ENCODE measurements at regions not wholly inside any gene's neighbourhood (a gene's known extent, or its start where the extent isn't known, plus 50 kb on each side); places are given as distances from the start of the nearest gene placed in this dataset.

GRCh38 chr17:55576996-55577586 lies 65.8 kb upstream of the SMIM36 start (continued):
- TF ChIP-seq, protein P1, sequence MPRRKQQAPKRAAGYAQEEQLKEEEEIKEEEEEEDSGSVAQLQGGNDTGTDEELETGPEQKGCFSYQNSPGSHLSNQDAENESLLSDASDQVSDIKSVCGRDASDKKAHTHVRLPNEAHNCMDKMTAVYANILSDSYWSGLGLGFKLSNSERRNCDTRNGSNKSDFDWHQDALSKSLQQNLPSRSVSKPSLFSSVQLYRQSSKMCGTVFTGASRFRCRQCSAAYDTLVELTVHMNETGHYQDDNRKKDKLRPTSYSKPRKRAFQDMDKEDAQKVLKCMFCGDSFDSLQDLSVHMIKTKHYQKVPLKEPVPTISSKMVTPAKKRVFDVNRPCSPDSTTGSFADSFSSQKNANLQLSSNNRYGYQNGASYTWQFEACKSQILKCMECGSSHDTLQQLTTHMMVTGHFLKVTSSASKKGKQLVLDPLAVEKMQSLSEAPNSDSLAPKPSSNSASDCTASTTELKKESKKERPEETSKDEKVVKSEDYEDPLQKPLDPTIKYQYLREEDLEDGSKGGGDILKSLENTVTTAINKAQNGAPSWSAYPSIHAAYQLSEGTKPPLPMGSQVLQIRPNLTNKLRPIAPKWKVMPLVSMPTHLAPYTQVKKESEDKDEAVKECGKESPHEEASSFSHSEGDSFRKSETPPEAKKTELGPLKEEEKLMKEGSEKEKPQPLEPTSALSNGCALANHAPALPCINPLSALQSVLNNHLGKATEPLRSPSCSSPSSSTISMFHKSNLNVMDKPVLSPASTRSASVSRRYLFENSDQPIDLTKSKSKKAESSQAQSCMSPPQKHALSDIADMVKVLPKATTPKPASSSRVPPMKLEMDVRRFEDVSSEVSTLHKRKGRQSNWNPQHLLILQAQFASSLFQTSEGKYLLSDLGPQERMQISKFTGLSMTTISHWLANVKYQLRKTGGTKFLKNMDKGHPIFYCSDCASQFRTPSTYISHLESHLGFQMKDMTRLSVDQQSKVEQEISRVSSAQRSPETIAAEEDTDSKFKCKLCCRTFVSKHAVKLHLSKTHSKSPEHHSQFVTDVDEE (CRISPR knock-in tag; IDR thresholded peaks at IDR 0.05) = no peak
- TF ChIP-seq TOX (CRISPR knock-in tag; IDR thresholded peaks at IDR 0.05; ENCODE audit: borderline replicate concordance) (no peak), ISL1 (CRISPR knock-in tag; IDR thresholded peaks at IDR 0.05) (no peak), ZC3H10 (CRISPR knock-in tag; IDR thresholded peaks at IDR 0.05) (no peak), TCF4 (CRISPR knock-in tag; IDR thresholded peaks at IDR 0.05; ENCODE audit: borderline replicate concordance) (no peak)
- TF ChIP-seq, protein P2, sequence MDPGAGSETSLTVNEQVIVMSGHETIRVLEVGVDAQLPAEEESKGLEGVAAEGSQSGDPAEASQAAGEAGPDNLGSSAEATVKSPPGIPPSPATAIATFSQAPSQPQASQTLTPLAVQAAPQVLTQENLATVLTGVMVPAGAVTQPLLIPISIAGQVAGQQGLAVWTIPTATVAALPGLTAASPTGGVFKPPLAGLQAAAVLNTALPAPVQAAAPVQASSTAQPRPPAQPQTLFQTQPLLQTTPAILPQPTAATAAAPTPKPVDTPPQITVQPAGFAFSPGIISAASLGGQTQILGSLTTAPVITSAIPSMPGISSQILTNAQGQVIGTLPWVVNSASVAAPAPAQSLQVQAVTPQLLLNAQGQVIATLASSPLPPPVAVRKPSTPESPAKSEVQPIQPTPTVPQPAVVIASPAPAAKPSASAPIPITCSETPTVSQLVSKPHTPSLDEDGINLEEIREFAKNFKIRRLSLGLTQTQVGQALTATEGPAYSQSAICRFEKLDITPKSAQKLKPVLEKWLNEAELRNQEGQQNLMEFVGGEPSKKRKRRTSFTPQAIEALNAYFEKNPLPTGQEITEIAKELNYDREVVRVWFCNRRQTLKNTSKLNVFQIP (CRISPR knock-in tag; IDR thresholded peaks at IDR 0.05; ENCODE audit: borderline replicate concordance, low read depth) = no peak

- peak; percentile 78 for ATAC-seq
These were observed 65.2 kb upstream of the SMIM36 start for GRCh38 chr17:55576237-55576995.

GRCh38 chr17:55575058-55575636 lies 63.9 kb upstream of the SMIM36 start:
- no peak for ATAC-seq
- TF ChIP-seq TCF4 (CRISPR knock-in tag; IDR thresholded peaks at IDR 0.05; ENCODE audit: borderline replicate concordance) (no peak), TOX (CRISPR knock-in tag; IDR thresholded peaks at IDR 0.05; ENCODE audit: borderline replicate concordance) (no peak), OSR1 (CRISPR knock-in tag; IDR thresholded peaks at IDR 0.05) (no peak), PPARA (CRISPR knock-in tag; IDR thresholded peaks at IDR 0.05; ENCODE audit: borderline replicate concordance) (no peak), ZNF565 (CRISPR knock-in tag; conservative IDR thresholded peaks at IDR 0.05; ENCODE audit: low read depth) (no peak), ESRRG (CRISPR knock-in tag; IDR thresholded peaks at IDR 0.05) (no peak), GLIS3 (CRISPR knock-in tag; IDR thresholded peaks at IDR 0.05) (no peak), BACH2 (CRISPR knock-in tag; IDR thresholded peaks at IDR 0.05; ENCODE audit: borderline replicate concordance) (no peak), ZFP3 (CRISPR knock-in tag; IDR thresholded peaks at IDR 0.05) (no peak), ISL1 (CRISPR knock-in tag; IDR thresholded peaks at IDR 0.05) (no peak)
- TF ChIP-seq, protein P2 (CRISPR knock-in tag; IDR thresholded peaks at IDR 0.05; ENCODE audit: borderline replicate concordance, low read depth) = no peak
- TF ChIP-seq, protein P3, sequence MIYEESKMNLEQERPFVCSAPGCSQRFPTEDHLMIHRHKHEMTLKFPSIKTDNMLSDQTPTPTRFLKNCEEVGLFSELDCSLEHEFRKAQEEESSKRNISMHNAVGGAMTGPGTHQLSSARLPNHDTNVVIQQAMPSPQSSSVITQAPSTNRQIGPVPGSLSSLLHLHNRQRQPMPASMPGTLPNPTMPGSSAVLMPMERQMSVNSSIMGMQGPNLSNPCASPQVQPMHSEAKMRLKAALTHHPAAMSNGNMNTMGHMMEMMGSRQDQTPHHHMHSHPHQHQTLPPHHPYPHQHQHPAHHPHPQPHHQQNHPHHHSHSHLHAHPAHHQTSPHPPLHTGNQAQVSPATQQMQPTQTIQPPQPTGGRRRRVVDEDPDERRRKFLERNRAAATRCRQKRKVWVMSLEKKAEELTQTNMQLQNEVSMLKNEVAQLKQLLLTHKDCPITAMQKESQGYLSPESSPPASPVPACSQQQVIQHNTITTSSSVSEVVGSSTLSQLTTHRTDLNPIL (CRISPR knock-in tag; IDR thresholded peaks at IDR 0.05; ENCODE audit: low read depth) = no peak
- TF ChIP-seq, protein P4, sequence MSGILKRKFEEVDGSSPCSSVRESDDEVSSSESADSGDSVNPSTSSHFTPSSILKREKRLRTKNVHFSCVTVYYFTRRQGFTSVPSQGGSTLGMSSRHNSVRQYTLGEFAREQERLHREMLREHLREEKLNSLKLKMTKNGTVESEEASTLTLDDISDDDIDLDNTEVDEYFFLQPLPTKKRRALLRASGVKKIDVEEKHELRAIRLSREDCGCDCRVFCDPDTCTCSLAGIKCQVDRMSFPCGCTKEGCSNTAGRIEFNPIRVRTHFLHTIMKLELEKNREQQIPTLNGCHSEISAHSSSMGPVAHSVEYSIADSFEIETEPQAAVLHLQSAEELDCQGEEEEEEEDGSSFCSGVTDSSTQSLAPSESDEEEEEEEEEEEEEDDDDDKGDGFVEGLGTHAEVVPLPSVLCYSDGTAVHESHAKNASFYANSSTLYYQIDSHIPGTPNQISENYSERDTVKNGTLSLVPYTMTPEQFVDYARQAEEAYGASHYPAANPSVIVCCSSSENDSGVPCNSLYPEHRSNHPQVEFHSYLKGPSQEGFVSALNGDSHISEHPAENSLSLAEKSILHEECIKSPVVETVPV (CRISPR knock-in tag; IDR thresholded peaks at IDR 0.05) = no peak

More at GRCh38 chr17:55576237-55576995, 65.2 kb upstream of the SMIM36 start:
- no peak for TF ChIP-seq ZC3H10 (CRISPR knock-in tag; IDR thresholded peaks at IDR 0.05)
- TF ChIP-seq, protein P1 (CRISPR knock-in tag; IDR thresholded peaks at IDR 0.05) = no peak
- TF ChIP-seq ZNF8 (CRISPR knock-in tag; IDR thresholded peaks at IDR 0.05) = no peak
- TF ChIP-seq BACH2 (CRISPR knock-in tag; IDR thresholded peaks at IDR 0.05; ENCODE audit: borderline replicate concordance) = no peak
- TF ChIP-seq OSR1 (CRISPR knock-in tag; IDR thresholded peaks at IDR 0.05) = no peak
- no peak for TF ChIP-seq CSDC2 (CRISPR knock-in tag; IDR thresholded peaks at IDR 0.05)
- TF ChIP-seq ZNF565 (CRISPR knock-in tag; conservative IDR thresholded peaks at IDR 0.05; ENCODE audit: low read depth) = no peak
- no peak for TF ChIP-seq ESRRG (CRISPR knock-in tag; IDR thresholded peaks at IDR 0.05)
- TF ChIP-seq, protein P2 (CRISPR knock-in tag; IDR thresholded peaks at IDR 0.05; ENCODE audit: borderline replicate concordance, low read depth) = no peak

Data from SK-N-SH treated with all-trans-retinoic acid at 6 μM for 48 hours (cell line).